NB4 (cell line): ENCODE measurements at regions not wholly inside any gene's neighbourhood (a gene's known extent, or its start where the extent isn't known, plus 50 kb on each side); places are given as distances from the start of the nearest gene placed in this dataset.
A peak's percentile ranks its signal among the peaks of the same experiment; 100 is the strongest.
"Not testable (repeated sequence)": the region's sequence is repeated elsewhere in the genome, so short reads cannot be mapped to it uniquely, and the experiment has no call there.

Experiments used
- DNase-seq: peaks from one replicate; pipeline ENCODE4 v3.0.0; 2010; ENCODE audit warnings: low read depth
- H3K4me3 ChIP-seq: one replicate; pipeline ENCODE4 v1.5.1; 2011; ENCODE audit warnings: mild to moderate bottlenecking, low read depth, low read length, moderate library complexity
- MYC ChIP-seq: IDR thresholded peaks from 2 replicates; pipeline ENCODE4 v1.6.1; 2011; ENCODE audit warnings: low read depth, low read length
- POLR2A ChIP-seq: IDR thresholded peaks from 2 replicates; pipeline ENCODE4 v1.6.1; 2011; ENCODE audit warnings: mild to moderate bottlenecking; ENCODE audit not compliant: insufficient read length; ENCODE audit errors: extremely low read depth
- TF ChIP-seq, protein P1 (sequence below): IDR thresholded peaks from 2 replicates; pipeline ENCODE4 v1.6.1; 2011; ENCODE audit warnings: low read depth, low read length
- TF ChIP-seq, protein P2 (sequence below): IDR thresholded peaks from one replicate; pipeline ENCODE4 v1.5.1; 2012; ENCODE audit warnings: low read depth, low read length

DNA sequence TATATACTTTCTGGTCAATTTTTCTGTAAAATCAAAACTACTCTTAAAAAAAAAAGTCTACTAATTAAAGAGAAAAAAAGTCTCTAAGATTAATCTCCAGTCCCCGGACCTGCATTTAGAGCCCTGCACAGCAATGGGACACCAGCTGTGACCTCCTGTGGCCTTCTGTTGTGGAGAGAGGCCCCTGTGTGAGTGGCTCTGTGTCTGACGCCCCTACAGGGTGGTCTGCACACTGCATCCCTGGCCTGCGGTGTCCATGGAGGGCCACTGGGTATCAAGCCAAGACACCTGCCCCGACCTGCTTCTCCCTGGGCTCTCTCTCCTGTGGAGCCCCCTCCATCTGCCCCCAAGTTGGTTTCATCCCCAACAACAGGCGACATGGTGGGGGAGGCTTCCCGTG is 248.0 kb upstream of the DIO3 start:
- no peak overlapping the region for H3K4me3 ChIP-seq
- TF ChIP-seq POLR2A, result no peak
- TF ChIP-seq, protein P1, sequence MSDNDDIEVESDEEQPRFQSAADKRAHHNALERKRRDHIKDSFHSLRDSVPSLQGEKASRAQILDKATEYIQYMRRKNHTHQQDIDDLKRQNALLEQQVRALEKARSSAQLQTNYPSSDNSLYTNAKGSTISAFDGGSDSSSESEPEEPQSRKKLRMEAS, result no peak
- TF ChIP-seq, protein P2, sequence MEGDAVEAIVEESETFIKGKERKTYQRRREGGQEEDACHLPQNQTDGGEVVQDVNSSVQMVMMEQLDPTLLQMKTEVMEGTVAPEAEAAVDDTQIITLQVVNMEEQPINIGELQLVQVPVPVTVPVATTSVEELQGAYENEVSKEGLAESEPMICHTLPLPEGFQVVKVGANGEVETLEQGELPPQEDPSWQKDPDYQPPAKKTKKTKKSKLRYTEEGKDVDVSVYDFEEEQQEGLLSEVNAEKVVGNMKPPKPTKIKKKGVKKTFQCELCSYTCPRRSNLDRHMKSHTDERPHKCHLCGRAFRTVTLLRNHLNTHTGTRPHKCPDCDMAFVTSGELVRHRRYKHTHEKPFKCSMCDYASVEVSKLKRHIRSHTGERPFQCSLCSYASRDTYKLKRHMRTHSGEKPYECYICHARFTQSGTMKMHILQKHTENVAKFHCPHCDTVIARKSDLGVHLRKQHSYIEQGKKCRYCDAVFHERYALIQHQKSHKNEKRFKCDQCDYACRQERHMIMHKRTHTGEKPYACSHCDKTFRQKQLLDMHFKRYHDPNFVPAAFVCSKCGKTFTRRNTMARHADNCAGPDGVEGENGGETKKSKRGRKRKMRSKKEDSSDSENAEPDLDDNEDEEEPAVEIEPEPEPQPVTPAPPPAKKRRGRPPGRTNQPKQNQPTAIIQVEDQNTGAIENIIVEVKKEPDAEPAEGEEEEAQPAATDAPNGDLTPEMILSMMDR, result peak; percentile 18
- no peak for TF ChIP-seq MYC
- no peak for DNase-seq

DNA sequence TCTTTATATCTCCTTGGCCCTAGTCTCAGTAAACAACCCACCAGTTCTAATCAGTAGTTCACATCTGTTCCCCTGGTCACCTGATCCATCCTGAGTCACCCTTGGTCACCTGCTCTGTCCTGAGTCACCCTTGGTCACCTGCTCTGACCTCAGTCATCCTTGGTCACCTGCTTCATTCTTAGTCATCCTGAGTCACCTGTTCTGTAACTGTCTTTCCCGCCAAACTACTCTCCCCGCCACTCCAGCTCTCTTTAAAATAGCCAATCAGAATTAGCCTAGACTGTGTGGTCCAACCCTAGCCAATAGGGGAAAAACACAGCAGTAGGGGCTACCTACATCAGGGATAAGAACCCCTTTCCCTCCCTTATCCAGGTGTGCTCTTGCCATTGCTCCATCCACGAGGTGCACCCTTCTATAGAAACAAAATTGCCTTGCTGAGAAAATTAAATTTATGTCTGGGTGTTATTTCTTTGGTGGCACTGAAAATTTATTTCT is 245.4 kb upstream of the DIO3 start:
- no peak overlapping the region for H3K4me3 ChIP-seq
- no peak for DNase-seq
- TF ChIP-seq POLR2A, result no peak

DNA sequence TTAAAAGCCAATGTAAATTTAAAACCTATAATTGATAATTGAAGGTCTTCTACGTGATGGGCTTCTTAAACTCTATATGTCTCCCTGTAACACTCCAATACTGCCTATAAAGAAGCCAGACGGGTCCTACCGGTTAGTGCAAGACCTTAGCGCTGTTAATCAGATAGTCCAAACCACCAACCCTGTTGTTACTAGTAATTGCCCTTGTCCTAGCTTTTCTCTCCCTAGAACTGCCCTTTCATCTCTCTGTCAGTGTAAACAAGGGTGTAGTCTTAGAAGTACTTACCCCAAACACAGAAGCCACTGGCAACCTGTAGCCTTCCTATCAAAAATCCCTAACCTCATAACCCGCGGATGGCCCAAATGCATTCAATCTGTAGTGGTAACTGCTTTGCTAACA is 243.0 kb upstream of the DIO3 start:
- DNase-seq, result no peak
- H3K4me3 ChIP-seq, result no peak overlapping the region

DNA sequence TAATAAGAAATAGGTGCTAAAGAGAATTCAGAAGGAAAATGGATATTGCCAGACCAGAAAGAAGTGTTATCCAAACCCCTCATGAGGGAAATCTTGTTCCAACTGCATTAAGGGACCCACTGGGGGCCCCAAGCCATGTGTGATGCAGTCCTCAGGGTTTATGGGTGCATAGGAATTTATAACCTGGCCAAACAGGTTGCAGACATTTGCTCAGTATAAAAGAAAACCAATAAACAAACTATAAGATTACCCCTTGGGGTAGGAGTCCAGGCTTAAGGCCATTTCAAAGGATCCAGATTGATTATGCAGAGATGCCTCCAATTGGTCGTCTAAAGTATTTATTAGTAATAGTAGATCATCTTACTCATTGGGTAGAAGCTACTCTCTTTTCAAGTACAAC is 240.9 kb upstream of the DIO3 start:
- no peak for DNase-seq
- no peak overlapping the region for H3K4me3 ChIP-seq
- no peak for TF ChIP-seq POLR2A
- TF ChIP-seq, protein P1, result no peak
- no peak for TF ChIP-seq MYC
- TF ChIP-seq, protein P2, result no peak

More for the DNA sequence above, 243.0 kb upstream of the DIO3 start:
- TF ChIP-seq, protein P1, result no peak

DNA sequence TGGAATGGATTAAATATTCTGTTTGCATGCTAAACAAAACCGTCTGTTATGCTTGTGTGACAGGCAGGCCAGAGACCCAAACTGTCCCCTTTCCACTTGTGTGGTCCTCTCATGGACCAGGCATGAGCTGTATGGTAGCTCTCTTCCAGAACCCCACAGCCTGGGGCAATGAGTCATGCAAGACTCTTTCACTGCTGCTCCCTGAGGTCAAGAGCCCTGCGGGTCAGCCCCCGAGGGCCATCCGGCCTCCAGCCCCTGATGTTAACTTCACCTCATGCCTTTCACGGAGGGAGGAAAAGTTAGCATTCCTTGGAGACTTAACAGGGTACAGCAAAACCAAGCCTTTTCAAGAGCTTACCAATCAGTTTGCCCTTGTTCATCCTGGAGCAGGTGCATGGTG is 239.1 kb upstream of the DIO3 start:
- TF ChIP-seq, protein P2, result no peak
- no peak for TF ChIP-seq MYC
- TF ChIP-seq POLR2A, result no peak
- TF ChIP-seq, protein P1, result no peak
- no peak overlapping the region for H3K4me3 ChIP-seq
- DNase-seq, result no peak

DNA sequence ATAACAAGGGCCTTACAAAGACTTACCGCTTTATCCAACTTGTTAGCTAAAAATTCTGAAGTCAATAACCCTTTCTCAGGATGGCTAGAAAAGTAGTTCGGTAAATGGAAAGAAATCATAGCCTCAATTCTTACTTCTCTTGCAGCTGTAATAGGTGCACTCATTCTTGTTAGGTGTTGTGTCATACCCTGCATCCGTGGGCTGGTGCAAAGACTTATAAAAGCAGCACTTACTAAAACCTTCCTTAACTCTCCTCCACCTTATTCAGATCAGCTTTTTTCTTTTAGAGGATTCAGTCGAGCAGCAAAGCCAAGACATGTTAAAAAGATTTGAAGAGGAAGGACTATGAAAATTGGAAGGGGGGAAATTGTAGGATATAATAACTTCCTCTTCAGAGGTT is 238.2 kb upstream of the DIO3 start:
- no peak for DNase-seq
- TF ChIP-seq POLR2A, result no peak
- TF ChIP-seq, protein P2, result no peak
- no peak overlapping the region for H3K4me3 ChIP-seq

DNA sequence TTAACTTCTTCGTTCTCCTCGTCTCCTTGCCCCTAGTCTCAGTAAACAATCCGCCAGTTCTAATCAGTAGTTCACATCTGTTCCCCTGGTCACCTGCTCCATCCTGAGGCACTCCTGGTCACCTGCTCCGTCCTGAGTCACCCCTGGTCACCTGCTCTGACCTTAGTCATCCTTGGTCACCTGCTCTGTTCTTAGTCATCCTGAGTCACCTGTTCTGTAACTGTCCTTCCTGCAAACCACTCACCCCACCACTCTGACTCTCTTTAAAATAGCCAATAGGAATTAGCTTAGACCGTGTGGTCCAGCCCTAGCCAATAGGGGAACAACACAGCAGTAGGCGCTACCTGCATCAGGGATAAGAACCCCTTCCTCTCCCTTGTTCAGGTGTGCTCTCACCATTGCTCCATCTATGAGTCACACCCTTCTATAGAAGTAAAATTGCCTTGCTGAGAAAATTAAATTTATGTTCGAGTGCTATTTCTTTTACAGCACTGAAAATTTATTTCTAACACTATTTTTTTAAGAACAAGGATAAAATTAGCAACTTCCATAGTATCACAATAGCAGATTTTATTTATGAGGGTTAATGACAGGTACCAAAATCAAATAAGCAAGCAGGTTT is 237.6 kb upstream of the DIO3 start:
- H3K4me3 ChIP-seq, DNase-seq: not testable (repeated sequence)
